ENCODE measurements at regions not wholly inside any gene's neighbourhood (a gene's known extent, or its start where the extent isn't known, plus 50 kb on each side); places are given as distances from the start of the nearest gene placed in this dataset.

- TF ChIP-seq CTCF (IDR thresholded peaks at IDR 0.05; ENCODE audit: insufficient read depth, low read depth, low read length): no peak
- no peak for DNase-seq (ENCODE audit: low read depth)
- no peak overlapping the region for H3K4me3 ChIP-seq (ENCODE audit: low read depth, low read length)
These were observed 1190.2 kb upstream of the AGA start for GRCh38 chr4:178632415-178632814.

GRCh38 chr4:178633263-178633662 lies 1191.0 kb upstream of the AGA start:
- H3K4me3 ChIP-seq (ENCODE audit: low read depth, low read length): no peak overlapping the region
- no peak for TF ChIP-seq CTCF (IDR thresholded peaks at IDR 0.05; ENCODE audit: insufficient read depth, low read depth, low read length)
- no peak for DNase-seq (ENCODE audit: low read depth)

DNA sequence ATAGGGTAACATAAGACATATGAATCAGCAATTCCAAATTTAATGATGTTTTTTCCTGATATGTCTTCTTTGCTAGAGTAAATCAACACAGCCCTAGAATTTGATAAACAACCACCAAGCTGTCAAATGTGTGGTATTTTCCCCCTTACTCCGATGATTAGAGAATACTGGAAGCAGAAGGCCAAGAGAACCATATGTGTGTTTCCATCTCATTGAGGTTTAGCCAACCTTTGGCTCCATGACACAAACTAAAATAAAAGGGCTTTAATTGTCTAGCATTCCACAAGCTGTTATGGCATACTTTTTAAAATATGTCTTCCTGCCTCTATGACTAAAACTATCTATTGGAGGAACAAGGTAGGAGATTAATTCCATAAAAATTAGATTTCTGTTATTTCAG lies 1222.4 kb upstream of the AGA start:
- TF ChIP-seq CTCF (IDR thresholded peaks at IDR 0.05; ENCODE audit: insufficient read depth, low read depth, low read length): no peak
- no peak overlapping the region for H3K4me3 ChIP-seq (ENCODE audit: low read depth, low read length)
- DNase-seq (ENCODE audit: low read depth): no peak

GRCh38 chr4:178665916-178666315 lies 1223.7 kb upstream of the AGA start:
- no peak for DNase-seq (ENCODE audit: low read depth)
- no peak for TF ChIP-seq CTCF (IDR thresholded peaks at IDR 0.05; ENCODE audit: insufficient read depth, low read depth, low read length)
- no peak overlapping the region for H3K4me3 ChIP-seq (ENCODE audit: low read depth, low read length)

- TF ChIP-seq CTCF (IDR thresholded peaks at IDR 0.05; ENCODE audit: insufficient read depth, low read depth, low read length): no peak
- H3K4me3 ChIP-seq (ENCODE audit: low read depth, low read length): no peak overlapping the region
- no peak for DNase-seq (ENCODE audit: low read depth)
These were observed 1229.5 kb upstream of the AGA start for GRCh38 chr4:178671766-178672165.

- TF ChIP-seq CTCF (IDR thresholded peaks at IDR 0.05; ENCODE audit: insufficient read depth, low read depth, low read length): no peak
- no peak overlapping the region for H3K4me3 ChIP-seq (ENCODE audit: low read depth, low read length)
- no peak for DNase-seq (ENCODE audit: low read depth)
These were observed 1230.3 kb upstream of the AGA start for GRCh38 chr4:178672512-178672911.

DNA sequence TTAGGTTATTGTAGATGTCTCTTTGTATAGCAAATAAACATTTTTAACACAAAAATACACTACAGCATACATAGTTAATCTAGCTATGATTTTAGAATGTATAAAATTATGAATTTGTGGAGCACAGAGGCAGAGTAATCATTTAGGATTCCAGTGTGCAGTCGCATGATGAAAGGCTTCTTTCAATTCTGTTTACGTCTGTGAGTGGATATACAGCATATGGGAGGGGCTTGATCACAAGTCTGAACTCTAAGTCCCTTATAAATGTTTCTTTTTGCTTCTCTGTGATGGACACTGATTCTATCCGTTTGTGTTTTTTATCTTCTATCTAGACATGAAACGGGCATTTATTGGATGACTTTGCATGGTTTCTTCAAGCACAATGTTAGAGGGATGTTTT lies 1239.6 kb upstream of the AGA start:
- TF ChIP-seq CTCF (IDR thresholded peaks at IDR 0.05; ENCODE audit: insufficient read depth, low read depth, low read length): no peak
- no peak overlapping the region for H3K4me3 ChIP-seq (ENCODE audit: low read depth, low read length)
- DNase-seq (ENCODE audit: low read depth): no peak
